TTC549 (cell line): ENCODE measurements at regions not wholly inside any gene's neighbourhood (a gene's known extent, or its start where the extent isn't known, plus 50 kb on each side); places are given as distances from the start of the nearest gene placed in this dataset.

ENCODE experiments used
- FAIRE-seq: peaks from 2 replicates; lab custom pipeline; 2012; peaks lifted over from hg19 to GRCh38; lab: Jason Lieb, UNC

DNA sequence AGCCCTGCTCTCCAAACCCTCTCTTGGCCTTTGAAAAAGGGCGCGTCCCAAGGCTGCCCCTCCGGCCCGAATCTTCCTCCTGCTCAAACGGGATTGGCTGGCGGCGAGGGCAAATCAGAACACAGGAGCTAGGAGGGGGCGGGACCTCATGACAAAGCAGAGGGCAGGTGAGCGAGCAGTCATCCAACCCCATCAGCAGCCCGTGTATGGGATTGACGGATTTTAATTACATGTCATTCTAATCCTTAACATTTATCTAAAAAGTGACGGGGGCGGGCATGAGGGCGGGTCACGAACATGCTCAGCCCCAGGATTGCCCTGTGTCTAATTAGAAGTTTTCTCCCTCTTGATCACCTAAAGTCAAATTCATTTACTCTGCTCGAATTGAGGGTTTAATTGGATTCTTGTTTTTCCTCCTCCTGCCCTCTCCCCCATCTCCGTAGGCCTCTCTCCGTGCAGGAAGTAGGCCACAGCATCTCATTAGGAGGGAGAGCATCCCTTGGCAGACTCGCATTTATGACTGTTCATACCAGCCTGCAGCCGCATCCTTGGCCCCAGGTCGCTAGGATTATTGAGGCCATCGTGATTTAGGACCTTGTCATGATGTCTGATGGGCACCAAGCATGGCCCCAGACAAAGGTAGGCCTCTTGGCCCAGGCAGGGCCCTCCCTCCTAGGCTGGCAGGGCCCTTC, 147.1 kb downstream of the CHST1 start:
- no peak for FAIRE-seq

DNA sequence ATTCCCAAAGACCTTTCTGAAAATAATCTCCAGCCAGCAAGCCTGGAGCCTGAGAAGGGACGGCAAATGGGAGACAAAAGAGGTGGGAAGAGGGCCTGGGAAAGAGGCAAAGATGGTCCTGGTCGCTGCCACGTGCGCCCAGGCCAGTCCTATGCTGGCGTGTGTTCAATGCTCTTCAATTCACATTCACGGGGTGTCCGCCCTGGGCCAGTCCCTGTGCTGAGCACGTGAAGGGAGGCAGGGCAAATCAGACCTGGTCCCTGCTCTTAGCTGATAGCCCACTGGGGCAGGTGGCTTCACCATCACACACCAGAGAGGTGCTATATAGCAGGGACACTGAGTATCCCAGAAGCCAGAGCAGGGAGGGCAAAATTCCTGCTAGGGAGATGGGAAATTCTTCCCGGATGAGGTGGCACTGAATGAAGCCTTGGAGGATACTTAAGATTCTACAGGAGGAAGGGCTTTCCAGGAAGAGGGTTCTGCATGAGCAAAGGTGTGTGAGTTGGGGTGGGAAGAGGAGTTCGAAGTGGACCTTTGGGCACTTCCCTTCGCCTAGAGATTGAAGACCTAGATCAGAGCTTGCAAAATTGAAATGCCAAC, 148.2 kb downstream of the CHST1 start:
- FAIRE-seq, result no peak

DNA sequence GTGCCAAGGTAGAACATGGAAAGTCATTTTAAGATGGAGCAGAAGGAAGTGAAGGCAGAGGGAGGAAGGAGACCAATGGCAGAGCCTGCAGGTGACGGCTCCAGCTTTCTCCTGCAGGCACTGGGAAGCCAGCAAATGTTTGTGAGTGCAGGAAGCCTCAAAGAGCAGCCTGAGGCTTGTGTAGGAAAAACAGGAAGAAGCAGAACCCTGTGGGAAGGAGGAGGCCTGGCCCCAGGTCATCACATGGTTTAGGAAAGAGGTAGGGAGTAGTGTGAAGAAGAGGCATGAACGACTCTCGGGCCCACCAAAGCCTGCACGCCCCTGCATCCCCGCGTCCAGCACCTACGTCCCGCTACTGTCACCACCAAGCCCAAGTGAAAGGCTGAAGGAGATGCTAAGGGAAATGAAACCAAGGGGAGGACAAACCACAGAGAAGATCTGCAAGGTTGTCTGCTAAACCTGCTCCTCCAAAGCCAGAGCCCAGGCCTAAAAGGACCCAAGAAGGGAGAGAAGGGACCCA, 151.5 kb downstream of the CHST1 start:
- FAIRE-seq, result no peak

DNA sequence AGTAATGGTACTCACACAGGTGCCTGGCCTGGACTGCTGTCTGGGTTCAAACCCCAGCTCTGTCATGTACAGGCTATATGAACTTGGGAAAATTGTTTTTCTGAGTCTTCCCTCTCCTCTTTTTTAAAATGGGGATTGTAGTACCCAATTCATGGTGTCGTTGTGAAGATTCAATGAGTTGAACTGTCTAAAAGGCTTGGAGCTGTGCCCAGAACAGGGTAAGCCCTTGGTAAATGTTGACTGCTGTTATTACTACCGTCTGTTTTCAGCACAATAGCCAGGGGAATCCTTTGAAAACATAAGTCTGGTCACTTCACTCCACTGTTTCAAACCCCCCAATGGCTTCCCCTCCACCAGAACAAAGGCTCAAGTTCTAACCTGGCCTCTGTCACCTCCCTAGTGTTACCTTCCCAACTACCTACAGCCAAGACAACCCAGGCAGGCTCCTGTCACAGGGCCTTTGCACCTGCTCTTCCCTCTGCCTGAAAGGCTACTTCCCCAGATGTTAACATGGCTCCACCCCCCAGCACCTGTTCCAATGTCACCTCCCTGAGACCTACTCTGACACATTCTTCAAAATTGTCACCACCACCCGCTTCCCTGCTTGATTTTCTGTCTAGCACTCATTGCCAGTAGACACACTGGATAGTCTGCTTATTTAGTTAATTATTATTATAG, 152.8 kb downstream of the CHST1 start:
- no peak for FAIRE-seq

DNA sequence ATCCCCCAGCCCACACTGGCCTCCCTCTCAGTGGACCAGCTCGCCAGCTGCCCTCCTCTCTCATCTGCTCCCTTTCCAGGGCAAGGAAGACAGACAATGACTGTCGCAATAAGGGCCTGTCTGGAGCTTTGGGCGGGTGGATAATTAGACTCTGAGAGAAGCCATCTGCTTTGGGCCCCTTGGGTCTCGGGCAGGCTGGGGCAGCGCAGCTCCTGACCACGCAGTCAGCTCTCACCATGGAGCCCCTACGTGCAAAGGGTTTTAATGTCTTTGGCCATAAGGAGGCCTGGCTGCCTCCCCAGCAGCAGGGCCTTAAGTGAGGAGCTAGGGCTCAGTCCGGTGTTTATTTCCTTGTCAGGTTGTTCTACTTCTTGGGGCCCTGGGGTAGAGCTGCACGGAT, 153.9 kb downstream of the CHST1 start:
- FAIRE-seq, result no peak

GRCh38 chr11:45507916-45508315, 157.5 kb downstream of the CHST1 start:
- FAIRE-seq, result no peak

GRCh38 chr11:45503311-45503710, 162.1 kb downstream of the CHST1 start:
- FAIRE-seq, result no peak

GRCh38 chr11:45502226-45502545, 163.2 kb downstream of the CHST1 start:
- no peak for FAIRE-seq

GRCh38 chr11:45501392-45502225, 163.8 kb downstream of the CHST1 start:
- FAIRE-seq, result no peak

GRCh38 chr11:45500451-45500850, 165.0 kb downstream of the CHST1 start:
- FAIRE-seq, result no peak

DNA sequence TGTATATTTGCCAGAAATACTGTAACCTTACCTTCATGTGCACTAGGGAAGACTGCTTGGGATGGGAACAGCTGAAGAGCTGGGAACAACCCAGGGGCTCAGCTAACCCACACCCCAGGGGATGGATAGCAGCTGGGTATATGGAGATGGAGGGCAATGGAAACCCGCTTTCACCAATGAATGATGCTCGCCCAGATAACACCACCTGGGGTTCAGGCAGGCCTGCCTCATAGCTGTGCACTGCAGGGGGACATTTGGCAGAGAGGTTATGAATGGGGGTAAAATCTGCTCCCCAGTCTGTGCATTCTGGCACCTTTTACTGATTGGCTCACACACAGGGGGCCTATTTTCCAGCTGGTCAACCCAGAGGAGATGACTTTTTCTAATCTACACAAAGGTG, 170.7 kb downstream of the CHST1 start:
- FAIRE-seq, result no peak

DNA sequence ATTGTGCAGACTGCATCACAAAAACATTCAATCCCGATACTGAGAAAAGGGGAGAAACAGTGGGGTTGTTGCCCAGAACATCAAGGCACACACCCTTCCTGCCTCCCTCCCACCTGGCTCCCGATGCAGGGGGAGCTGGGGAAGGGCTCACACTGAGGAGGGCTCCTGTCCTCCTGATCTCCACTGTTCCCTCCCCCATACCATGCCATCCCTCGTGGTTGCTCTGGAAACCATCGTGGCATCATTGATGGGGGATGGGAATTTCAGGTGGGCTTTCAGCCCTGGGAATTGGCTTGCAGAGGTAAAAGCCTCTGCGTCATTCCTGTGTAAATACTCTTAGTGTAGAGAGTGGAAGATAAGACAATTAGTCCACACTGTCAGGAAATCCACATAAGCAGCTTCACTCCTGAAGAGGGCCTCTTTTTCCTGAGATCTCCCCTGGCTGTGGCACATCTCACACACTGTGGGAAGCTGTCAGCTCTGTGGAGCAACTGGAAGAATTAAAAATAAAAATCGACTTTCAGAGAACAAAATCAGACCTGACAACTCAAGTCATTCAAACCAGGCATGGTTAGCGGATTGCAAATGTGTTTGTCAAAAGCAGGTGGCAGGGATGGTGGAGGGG, 176.0 kb downstream of the CHST1 start:
- FAIRE-seq, result no peak

DNA sequence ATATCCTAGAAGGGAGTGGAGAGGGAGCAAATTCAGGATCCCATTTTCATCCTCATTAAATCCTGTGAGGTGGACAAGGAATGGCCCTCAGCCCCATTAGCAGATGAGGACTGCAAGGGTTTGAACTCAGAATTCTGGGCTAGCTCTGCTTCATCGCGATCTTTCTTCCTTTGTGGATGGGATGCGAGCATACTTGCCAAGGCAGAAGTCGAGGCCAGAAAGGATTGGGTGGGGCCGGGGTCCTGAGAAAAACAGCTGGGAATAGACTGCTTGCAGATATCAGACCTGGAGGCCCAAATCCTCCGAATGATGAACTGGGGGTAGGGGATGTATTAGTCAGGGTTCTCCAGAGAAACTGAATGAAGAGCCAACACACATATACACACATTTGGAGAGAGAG, 179.0 kb downstream of the CHST1 start:
- no peak for FAIRE-seq

DNA sequence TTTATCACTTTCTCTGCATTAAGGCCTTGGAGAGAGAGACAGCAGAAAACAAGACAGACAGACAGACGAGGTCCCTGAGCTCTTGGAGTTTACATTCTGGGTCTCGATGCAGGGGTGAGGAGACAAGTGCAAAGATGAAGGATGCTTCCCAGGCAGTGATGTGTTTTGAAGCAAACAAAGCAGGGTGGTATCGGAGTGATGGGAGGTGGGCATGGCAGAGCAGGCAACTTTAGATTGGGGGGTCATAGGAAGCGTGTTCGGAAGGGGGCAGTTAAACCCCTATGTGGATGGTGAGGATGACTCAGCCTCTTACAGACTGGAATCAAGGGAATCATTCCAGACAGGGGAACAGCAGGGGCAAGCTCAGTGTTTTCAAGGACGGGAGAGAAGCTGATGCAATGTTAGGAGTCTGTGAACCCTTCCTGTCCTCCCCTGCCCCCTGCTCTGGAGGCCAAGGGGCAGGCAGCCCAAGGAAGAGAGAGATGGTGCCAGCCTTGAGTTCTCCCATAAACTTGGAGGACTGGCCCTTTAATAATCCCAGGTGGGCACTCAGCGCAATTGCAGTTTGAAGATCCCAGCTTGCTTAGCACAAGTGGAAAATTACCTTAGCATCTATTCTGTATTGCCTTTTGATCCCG, 180.2 kb downstream of the CHST1 start:
- FAIRE-seq, result no peak

DNA sequence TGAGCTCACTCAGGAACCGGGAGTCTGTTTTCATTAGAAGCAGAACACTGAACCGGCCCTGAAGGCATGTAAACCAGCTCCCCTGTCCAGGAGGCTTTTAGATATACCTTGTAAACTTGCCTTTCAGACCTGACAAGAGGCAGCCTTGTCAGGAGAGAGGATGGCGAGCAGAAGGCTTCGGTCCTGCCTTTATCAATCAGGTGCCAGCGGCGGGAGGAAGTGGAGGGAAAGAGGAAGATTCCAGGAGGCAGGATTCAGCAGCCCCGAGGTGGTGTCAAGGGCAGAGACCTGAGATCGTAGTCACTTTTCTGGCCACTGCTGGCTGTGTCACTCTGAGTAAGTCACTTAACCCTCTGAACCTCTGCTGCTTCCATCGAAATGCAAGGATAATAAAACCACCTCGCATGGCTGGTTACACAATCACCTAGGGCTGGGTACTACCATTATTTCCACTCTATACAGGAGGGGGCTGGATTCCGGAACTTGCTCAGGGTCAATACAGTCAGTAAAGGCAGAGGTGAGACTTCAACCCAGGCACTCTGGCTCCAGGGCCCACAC, 181.0 kb downstream of the CHST1 start:
- FAIRE-seq, result no peak

GRCh38 chr11:45483416-45483815, 182.0 kb downstream of the CHST1 start:
- FAIRE-seq, result no peak

DNA sequence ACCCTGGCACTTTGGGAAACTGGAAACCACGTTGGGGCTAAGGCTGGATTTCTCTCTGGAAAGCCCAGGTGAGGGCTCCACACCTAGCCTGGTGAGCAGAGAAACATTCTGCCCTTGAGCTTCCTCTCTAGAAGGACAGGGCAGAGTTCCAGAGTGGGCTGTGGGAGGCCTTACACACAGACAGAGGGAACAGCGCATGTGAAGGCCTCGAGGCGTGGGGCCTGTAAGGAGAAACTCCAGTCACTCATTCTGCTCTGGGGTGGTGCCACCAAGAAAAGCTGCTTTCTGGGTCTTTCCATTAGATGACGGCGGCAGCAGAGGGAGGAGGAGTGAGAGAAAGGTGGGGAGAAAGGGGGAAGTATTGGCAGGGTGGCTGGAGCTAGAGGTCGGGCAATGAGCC, 183.1 kb downstream of the CHST1 start:
- FAIRE-seq, result no peak

- no peak for FAIRE-seq
Observed at GRCh38 chr11:45481026-45481425, 184.4 kb downstream of the CHST1 start.

GRCh38 chr11:45477588-45477987, 187.8 kb downstream of the CHST1 start:
- no peak for FAIRE-seq

- no peak for FAIRE-seq
Observed at GRCh38 chr11:45476126-45476525, 189.3 kb downstream of the CHST1 start.

GRCh38 chr11:45475173-45475572, 189.0 kb upstream of the SYT13 start:
- no peak for FAIRE-seq
